GM18520 (cell line): ENCODE measurements at regions not wholly inside any gene's neighbourhood (a gene's known extent, or its start where the extent isn't known, plus 50 kb on each side); places are given as distances from the start of the nearest gene placed in this dataset.

Source experiments
- ATAC-seq: cut with Tn5 transposase; IDR thresholded peaks from one replicate; pipeline ENCODE4 v1.9.1; 2021; ENCODE audit not compliant: unreplicated experiment

GRCh38 chr3:167958141-167958540, 137.6 kb downstream of the GOLIM4 start:
- no peak for ATAC-seq

GRCh38 chr3:167952969-167953368, 142.8 kb downstream of the GOLIM4 start:
- no peak for ATAC-seq

GRCh38 chr3:167950212-167950611, 145.5 kb downstream of the GOLIM4 start:
- ATAC-seq, result no peak

- no peak for ATAC-seq
Observed at GRCh38 chr3:167941234-167941995, 154.3 kb downstream of the GOLIM4 start.

- no peak for ATAC-seq
Observed at GRCh38 chr3:167940241-167940640, 155.5 kb downstream of the GOLIM4 start.

- no peak for ATAC-seq
Observed at GRCh38 chr3:167938516-167938915, 157.2 kb downstream of the GOLIM4 start.

GRCh38 chr3:167936019-167936418, 159.7 kb downstream of the GOLIM4 start:
- ATAC-seq, result no peak

- ATAC-seq, result no peak
Observed at GRCh38 chr3:167930453-167930852, 165.3 kb downstream of the GOLIM4 start.

GRCh38 chr3:167929968-167930367, 165.8 kb downstream of the GOLIM4 start:
- ATAC-seq, result no peak

- no peak for ATAC-seq
Observed at GRCh38 chr3:167928381-167928780, 167.3 kb downstream of the GOLIM4 start.

GRCh38 chr3:167920747-167921146, 175.0 kb downstream of the GOLIM4 start:
- ATAC-seq, result no peak

- ATAC-seq, result no peak
Observed at GRCh38 chr3:167919590-167919989, 176.1 kb downstream of the GOLIM4 start.

- ATAC-seq, result no peak
Observed at GRCh38 chr3:167918686-167919085, 177.0 kb downstream of the GOLIM4 start.

- no peak for ATAC-seq
Observed at GRCh38 chr3:167918008-167918596, 177.6 kb downstream of the GOLIM4 start.

GRCh38 chr3:167913219-167913835, 177.8 kb downstream of the SERPINI1 start:
- ATAC-seq, result no peak

GRCh38 chr3:167909952-167910351, 174.4 kb downstream of the SERPINI1 start:
- no peak for ATAC-seq

GRCh38 chr3:167909504-167909896, 174.0 kb downstream of the SERPINI1 start:
- ATAC-seq, result no peak

GRCh38 chr3:167908746-167909503, 173.4 kb downstream of the SERPINI1 start:
- no peak for ATAC-seq

GRCh38 chr3:167908221-167908620, 172.7 kb downstream of the SERPINI1 start:
- no peak for ATAC-seq

- ATAC-seq, result no peak
Observed at GRCh38 chr3:167901138-167901537, 165.6 kb downstream of the SERPINI1 start.

- ATAC-seq, result no peak
Observed at GRCh38 chr3:167899093-167899492, 163.6 kb downstream of the SERPINI1 start.

- no peak for ATAC-seq
Observed at GRCh38 chr3:167898091-167898490, 162.6 kb downstream of the SERPINI1 start.
